SK-N-SH treated with all-trans-retinoic acid at 6 μM for 48 hours (cell line): ENCODE measurements at regions not wholly inside any gene's neighbourhood (a gene's known extent, or its start where the extent isn't known, plus 50 kb on each side); places are given as distances from the start of the nearest gene placed in this dataset.

Experiments used
- ATAC-seq: fragments of 200-7000 bp; cut with Tn5 transposase; 3 replicates; pipeline ENCODE4 v1.9.1; 2020; ENCODE audit warnings: mild to moderate bottlenecking, moderate library complexity
- ARNTL ChIP-seq: fragments of 450-650 bp; formaldehyde crosslinking; IDR thresholded peaks from 2 replicates; pipeline ENCODE4 v1.5.0; 2020; ENCODE audit warnings: low read depth, mild to moderate bottlenecking, moderate library complexity, borderline replicate concordance
- BACH2 ChIP-seq: fragments of 250-450 bp; sonication (Bioruptor Pico); IDR thresholded peaks from 2 replicates; pipeline ENCODE4 v1.9.0; 2021; ENCODE audit warnings: mild to moderate bottlenecking, borderline replicate concordance
- CSDC2 ChIP-seq: fragments of 250-450 bp; sonication (Bioruptor Pico); IDR thresholded peaks from 2 replicates; pipeline ENCODE4 v1.5.0; 2020; ENCODE audit warnings: mild to moderate bottlenecking, moderate library complexity
- ESRRG ChIP-seq: fragments of 250-450 bp; sonication (Bioruptor Pico); IDR thresholded peaks from 2 replicates; pipeline ENCODE4 v1.6.1; 2021; ENCODE audit warnings: mild to moderate bottlenecking
- GLIS3 ChIP-seq: fragments of 250-450 bp; sonication (Bioruptor Pico); IDR thresholded peaks from 2 replicates; pipeline ENCODE4 v1.5.0; 2020; ENCODE audit warnings: mild to moderate bottlenecking, moderate library complexity
- ISL1 ChIP-seq: fragments of 250-450 bp; sonication (Bioruptor Pico); IDR thresholded peaks from 2 replicates; pipeline ENCODE4 v2.1.2; 2022; ENCODE audit warnings: mild to moderate bottlenecking, moderate library complexity
- OSR1 ChIP-seq: fragments of 250-450 bp; sonication (Bioruptor Pico); IDR thresholded peaks from 2 replicates; pipeline ENCODE4 v1.8.0; 2022; ENCODE audit warnings: moderate library complexity, mild to moderate bottlenecking, inconsistent platforms
- PPARA ChIP-seq: fragments of 250-450 bp; sonication (Bioruptor Pico); IDR thresholded peaks from 2 replicates; pipeline ENCODE4 v1.5.0; 2020; ENCODE audit warnings: mild to moderate bottlenecking, borderline replicate concordance
- RARB ChIP-seq: fragments of 250-450 bp; sonication (Bioruptor Pico); IDR thresholded peaks from 2 replicates; pipeline ENCODE4 v1.8.0; 2021; ENCODE audit warnings: mild to moderate bottlenecking, moderate library complexity
- SNAI2 ChIP-seq: fragments of 250-450 bp; sonication (Bioruptor Pico); IDR thresholded peaks from 2 replicates; pipeline ENCODE4 v1.5.0; 2020; ENCODE audit warnings: mild to moderate bottlenecking, moderate library complexity
- TCF4 ChIP-seq: fragments of 250-450 bp; sonication (Bioruptor Pico); IDR thresholded peaks from 2 replicates; pipeline ENCODE4 v1.8.0; 2021; ENCODE audit warnings: mild to moderate bottlenecking, moderate library complexity, borderline replicate concordance
- TOX ChIP-seq: fragments of 250-450 bp; sonication (Bioruptor Pico); IDR thresholded peaks from 2 replicates; pipeline ENCODE4 v1.8.0; 2021; ENCODE audit warnings: mild to moderate bottlenecking, moderate library complexity, borderline replicate concordance
- ZC3H10 ChIP-seq: fragments of 250-450 bp; sonication (Bioruptor Pico); IDR thresholded peaks from 2 replicates; pipeline ENCODE4 v1.5.1; 2021; ENCODE audit warnings: mild to moderate bottlenecking, moderate library complexity
- ZFP3 ChIP-seq: fragments of 250-450 bp; sonication (Bioruptor Pico); IDR thresholded peaks from 2 replicates; pipeline ENCODE4 v1.5.0; 2020; ENCODE audit warnings: mild to moderate bottlenecking, moderate library complexity
- ZFP30 ChIP-seq: fragments of 450-650 bp; formaldehyde crosslinking; IDR thresholded peaks from 2 replicates; pipeline ENCODE4 v1.5.0; 2022; ENCODE audit warnings: mild to moderate bottlenecking, moderate library complexity
- ZNF565 ChIP-seq: fragments of 450-650 bp; formaldehyde crosslinking; conservative IDR thresholded peaks from 2 replicates; pipeline ENCODE4 v1.5.0; 2020; ENCODE audit warnings: low read depth, mild to moderate bottlenecking, moderate library complexity
- ZNF70 ChIP-seq: fragments of 450-650 bp; formaldehyde crosslinking; IDR thresholded peaks from 2 replicates; pipeline ENCODE4 v1.5.0; 2020; ENCODE audit warnings: mild to moderate bottlenecking, moderate library complexity
- ZNF8 ChIP-seq: fragments of 450-650 bp; formaldehyde crosslinking; IDR thresholded peaks from 2 replicates; pipeline ENCODE4 v1.5.0; 2020; ENCODE audit warnings: mild to moderate bottlenecking, moderate library complexity
- TF ChIP-seq, protein P1 (sequence below): fragments of 250-450 bp; sonication (Bioruptor Pico); IDR thresholded peaks from 2 replicates; pipeline ENCODE4 v1.8.0; 2021; ENCODE audit warnings: low read depth, mild to moderate bottlenecking, moderate library complexity, borderline replicate concordance
- TF ChIP-seq, protein P2 (sequence below): fragments of 250-450 bp; sonication (Bioruptor Pico); IDR thresholded peaks from 2 replicates; pipeline ENCODE4 v1.5.1; 2021; ENCODE audit warnings: mild to moderate bottlenecking, moderate library complexity
- TF ChIP-seq, protein P3 (sequence below): fragments of 250-450 bp; sonication (Bioruptor Pico); IDR thresholded peaks from 2 replicates; pipeline ENCODE4 v1.5.0; 2020; ENCODE audit warnings: mild to moderate bottlenecking, moderate library complexity
- TF ChIP-seq, protein P4 (sequence below): fragments of 250-450 bp; sonication (Bioruptor Pico); IDR thresholded peaks from 2 replicates; pipeline ENCODE4 v1.5.1; 2020; ENCODE audit warnings: low read depth, mild to moderate bottlenecking, moderate library complexity
- TF ChIP-seq, protein P5 (sequence below): fragments of 250-450 bp; sonication (Bioruptor Pico); IDR thresholded peaks from 2 replicates; pipeline ENCODE4 v1.8.0; 2020; ENCODE audit warnings: mild to moderate bottlenecking, moderate library complexity, borderline replicate concordance

DNA sequence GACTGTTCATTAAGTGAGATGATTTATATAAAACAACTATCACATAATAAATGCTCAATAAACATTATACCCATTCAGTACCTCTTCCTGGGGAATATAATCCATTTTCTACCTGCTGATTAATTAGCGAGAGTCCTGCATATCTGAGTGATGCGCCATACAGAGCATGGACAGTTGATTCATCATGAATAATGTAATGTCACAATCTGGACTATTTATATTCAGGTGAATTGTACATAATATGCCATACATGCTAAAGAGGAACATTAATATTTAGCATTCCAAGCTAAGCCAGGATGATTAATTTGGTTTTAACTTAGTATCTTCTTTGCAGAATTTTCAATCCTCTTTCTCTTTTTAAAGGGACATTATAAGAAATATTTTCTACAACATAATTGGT lies 362.0 kb upstream of the XYLT1 start:
- no peak for ATAC-seq
- TF ChIP-seq OSR1 = no peak
- TF ChIP-seq, protein P1, sequence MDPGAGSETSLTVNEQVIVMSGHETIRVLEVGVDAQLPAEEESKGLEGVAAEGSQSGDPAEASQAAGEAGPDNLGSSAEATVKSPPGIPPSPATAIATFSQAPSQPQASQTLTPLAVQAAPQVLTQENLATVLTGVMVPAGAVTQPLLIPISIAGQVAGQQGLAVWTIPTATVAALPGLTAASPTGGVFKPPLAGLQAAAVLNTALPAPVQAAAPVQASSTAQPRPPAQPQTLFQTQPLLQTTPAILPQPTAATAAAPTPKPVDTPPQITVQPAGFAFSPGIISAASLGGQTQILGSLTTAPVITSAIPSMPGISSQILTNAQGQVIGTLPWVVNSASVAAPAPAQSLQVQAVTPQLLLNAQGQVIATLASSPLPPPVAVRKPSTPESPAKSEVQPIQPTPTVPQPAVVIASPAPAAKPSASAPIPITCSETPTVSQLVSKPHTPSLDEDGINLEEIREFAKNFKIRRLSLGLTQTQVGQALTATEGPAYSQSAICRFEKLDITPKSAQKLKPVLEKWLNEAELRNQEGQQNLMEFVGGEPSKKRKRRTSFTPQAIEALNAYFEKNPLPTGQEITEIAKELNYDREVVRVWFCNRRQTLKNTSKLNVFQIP (CRISPR knock-in tag) = no peak
- TF ChIP-seq ZFP3 (CRISPR knock-in tag) = no peak
- TF ChIP-seq BACH2 = no peak
- TF ChIP-seq, protein P2, sequence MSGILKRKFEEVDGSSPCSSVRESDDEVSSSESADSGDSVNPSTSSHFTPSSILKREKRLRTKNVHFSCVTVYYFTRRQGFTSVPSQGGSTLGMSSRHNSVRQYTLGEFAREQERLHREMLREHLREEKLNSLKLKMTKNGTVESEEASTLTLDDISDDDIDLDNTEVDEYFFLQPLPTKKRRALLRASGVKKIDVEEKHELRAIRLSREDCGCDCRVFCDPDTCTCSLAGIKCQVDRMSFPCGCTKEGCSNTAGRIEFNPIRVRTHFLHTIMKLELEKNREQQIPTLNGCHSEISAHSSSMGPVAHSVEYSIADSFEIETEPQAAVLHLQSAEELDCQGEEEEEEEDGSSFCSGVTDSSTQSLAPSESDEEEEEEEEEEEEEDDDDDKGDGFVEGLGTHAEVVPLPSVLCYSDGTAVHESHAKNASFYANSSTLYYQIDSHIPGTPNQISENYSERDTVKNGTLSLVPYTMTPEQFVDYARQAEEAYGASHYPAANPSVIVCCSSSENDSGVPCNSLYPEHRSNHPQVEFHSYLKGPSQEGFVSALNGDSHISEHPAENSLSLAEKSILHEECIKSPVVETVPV (CRISPR knock-in tag) = no peak
- no peak; the same call in 1 of the 2 replicates for TF ChIP-seq TOX
- TF ChIP-seq, protein P3, sequence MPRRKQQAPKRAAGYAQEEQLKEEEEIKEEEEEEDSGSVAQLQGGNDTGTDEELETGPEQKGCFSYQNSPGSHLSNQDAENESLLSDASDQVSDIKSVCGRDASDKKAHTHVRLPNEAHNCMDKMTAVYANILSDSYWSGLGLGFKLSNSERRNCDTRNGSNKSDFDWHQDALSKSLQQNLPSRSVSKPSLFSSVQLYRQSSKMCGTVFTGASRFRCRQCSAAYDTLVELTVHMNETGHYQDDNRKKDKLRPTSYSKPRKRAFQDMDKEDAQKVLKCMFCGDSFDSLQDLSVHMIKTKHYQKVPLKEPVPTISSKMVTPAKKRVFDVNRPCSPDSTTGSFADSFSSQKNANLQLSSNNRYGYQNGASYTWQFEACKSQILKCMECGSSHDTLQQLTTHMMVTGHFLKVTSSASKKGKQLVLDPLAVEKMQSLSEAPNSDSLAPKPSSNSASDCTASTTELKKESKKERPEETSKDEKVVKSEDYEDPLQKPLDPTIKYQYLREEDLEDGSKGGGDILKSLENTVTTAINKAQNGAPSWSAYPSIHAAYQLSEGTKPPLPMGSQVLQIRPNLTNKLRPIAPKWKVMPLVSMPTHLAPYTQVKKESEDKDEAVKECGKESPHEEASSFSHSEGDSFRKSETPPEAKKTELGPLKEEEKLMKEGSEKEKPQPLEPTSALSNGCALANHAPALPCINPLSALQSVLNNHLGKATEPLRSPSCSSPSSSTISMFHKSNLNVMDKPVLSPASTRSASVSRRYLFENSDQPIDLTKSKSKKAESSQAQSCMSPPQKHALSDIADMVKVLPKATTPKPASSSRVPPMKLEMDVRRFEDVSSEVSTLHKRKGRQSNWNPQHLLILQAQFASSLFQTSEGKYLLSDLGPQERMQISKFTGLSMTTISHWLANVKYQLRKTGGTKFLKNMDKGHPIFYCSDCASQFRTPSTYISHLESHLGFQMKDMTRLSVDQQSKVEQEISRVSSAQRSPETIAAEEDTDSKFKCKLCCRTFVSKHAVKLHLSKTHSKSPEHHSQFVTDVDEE = no peak
- TF ChIP-seq ZNF8 (CRISPR knock-in tag) = no peak
- no peak for TF ChIP-seq RARB (CRISPR knock-in tag)
- no peak for TF ChIP-seq ARNTL (CRISPR knock-in tag)
- TF ChIP-seq ZC3H10 (CRISPR knock-in tag) = no peak
- TF ChIP-seq, protein P4, sequence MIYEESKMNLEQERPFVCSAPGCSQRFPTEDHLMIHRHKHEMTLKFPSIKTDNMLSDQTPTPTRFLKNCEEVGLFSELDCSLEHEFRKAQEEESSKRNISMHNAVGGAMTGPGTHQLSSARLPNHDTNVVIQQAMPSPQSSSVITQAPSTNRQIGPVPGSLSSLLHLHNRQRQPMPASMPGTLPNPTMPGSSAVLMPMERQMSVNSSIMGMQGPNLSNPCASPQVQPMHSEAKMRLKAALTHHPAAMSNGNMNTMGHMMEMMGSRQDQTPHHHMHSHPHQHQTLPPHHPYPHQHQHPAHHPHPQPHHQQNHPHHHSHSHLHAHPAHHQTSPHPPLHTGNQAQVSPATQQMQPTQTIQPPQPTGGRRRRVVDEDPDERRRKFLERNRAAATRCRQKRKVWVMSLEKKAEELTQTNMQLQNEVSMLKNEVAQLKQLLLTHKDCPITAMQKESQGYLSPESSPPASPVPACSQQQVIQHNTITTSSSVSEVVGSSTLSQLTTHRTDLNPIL (CRISPR knock-in tag) = no peak
- TF ChIP-seq ZFP30 (CRISPR knock-in tag) = no peak
- no peak for TF ChIP-seq ZNF565 (CRISPR knock-in tag)
- TF ChIP-seq TCF4 = no peak
- no peak for TF ChIP-seq CSDC2 (CRISPR knock-in tag)
- TF ChIP-seq ESRRG (CRISPR knock-in tag) = no peak

DNA sequence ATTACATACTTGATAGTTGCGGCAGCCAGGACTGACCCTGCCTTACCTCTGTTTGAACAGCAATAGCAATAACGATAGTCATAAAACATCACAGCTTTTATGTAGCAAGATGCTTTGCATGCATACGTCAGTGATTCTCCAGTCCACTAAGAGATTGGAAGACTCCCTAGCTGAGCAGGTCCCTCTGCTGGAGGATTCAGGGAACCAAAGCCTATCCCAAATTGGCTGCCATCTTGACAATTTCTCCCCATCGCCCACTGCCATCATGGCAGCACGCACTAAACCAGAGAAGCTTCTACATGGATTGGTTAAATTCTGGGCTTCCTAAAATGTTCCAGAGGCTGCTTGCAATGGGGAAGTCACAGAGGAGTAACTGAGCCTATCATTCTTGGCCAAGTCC lies 360.6 kb upstream of the XYLT1 start:
- no peak for ATAC-seq

More for the DNA sequence above, 360.6 kb upstream of the XYLT1 start:
- TF ChIP-seq ZNF70 (CRISPR knock-in tag) (no peak), ZFP3 (CRISPR knock-in tag) (no peak), SNAI2 (CRISPR knock-in tag) (no peak), TOX (no peak), GLIS3 (CRISPR knock-in tag) (no peak), ARNTL (CRISPR knock-in tag) (no peak), ESRRG (CRISPR knock-in tag) (no peak), OSR1 (no peak), CSDC2 (CRISPR knock-in tag) (no peak), ZNF565 (CRISPR knock-in tag) (no peak), ZNF8 (CRISPR knock-in tag) (no peak), TCF4 (no peak), RARB (CRISPR knock-in tag) (no peak), BACH2 (no peak), ISL1 (CRISPR knock-in tag) (no peak), ZFP30 (CRISPR knock-in tag) (no peak), PPARA (CRISPR knock-in tag) (no peak)
- TF ChIP-seq, protein P2 (CRISPR knock-in tag) = no peak
- TF ChIP-seq, protein P5, sequence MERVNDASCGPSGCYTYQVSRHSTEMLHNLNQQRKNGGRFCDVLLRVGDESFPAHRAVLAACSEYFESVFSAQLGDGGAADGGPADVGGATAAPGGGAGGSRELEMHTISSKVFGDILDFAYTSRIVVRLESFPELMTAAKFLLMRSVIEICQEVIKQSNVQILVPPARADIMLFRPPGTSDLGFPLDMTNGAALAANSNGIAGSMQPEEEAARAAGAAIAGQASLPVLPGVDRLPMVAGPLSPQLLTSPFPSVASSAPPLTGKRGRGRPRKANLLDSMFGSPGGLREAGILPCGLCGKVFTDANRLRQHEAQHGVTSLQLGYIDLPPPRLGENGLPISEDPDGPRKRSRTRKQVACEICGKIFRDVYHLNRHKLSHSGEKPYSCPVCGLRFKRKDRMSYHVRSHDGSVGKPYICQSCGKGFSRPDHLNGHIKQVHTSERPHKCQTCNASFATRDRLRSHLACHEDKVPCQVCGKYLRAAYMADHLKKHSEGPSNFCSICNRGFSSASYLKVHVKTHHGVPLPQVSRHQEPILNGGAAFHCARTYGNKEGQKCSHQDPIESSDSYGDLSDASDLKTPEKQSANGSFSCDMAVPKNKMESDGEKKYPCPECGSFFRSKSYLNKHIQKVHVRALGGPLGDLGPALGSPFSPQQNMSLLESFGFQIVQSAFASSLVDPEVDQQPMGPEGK (CRISPR knock-in tag) = no peak
- TF ChIP-seq, protein P1 (CRISPR knock-in tag) = no peak
- TF ChIP-seq, all 23 proteins: peak for 0
